Hepatocyte (in vitro differentiated cells): ENCODE measurements at regions not wholly inside any gene's neighbourhood (a gene's known extent, or its start where the extent isn't known, plus 50 kb on each side); places are given as distances from the start of the nearest gene placed in this dataset.

Experiments used
- DNase-seq: peaks from one replicate; pipeline ENCODE4 v3.0.0-alpha.2; 2016; ENCODE audit warnings: low spot score
- H2AFZ ChIP-seq: fragments of 200-600 bp; sonication (generic); 2 replicates; pipeline ENCODE4 v1.6.0; 2016; ENCODE audit warnings: antibody characterized with exemption, mild to moderate bottlenecking
- H3K27ac ChIP-seq: fragments of 200-600 bp; sonication (generic); 2 replicates; pipeline ENCODE4 v1.5.1; 2016; ENCODE audit warnings: mild to moderate bottlenecking
- H3K27me3 ChIP-seq: fragments of 200-600 bp; sonication (generic); 2 replicates; pipeline ENCODE4 v1.6.1; 2016
- H3K36me3 ChIP-seq: fragments of 200-600 bp; sonication (generic); replicated peaks from 2 replicates; pipeline ENCODE4 v1.5.1; 2016; ENCODE audit warnings: low read depth; ENCODE audit not compliant: insufficient read depth
- H3K4me1 ChIP-seq: fragments of 200-600 bp; sonication (generic); 2 replicates; pipeline ENCODE4 v1.5.1; 2016; ENCODE audit warnings: mild to moderate bottlenecking, moderate library complexity; ENCODE audit not compliant: insufficient read depth
- H3K4me2 ChIP-seq: fragments of 200-600 bp; sonication (generic); 2 replicates; pipeline ENCODE4 v1.6.0; 2016
- H3K4me3 ChIP-seq: fragments of 200-600 bp; sonication (generic); 2 replicates; pipeline ENCODE4 v1.5.1; 2016; ENCODE audit warnings: mild to moderate bottlenecking
- H3K79me2 ChIP-seq: fragments of 200-600 bp; sonication (generic); 2 replicates; pipeline ENCODE4 v1.6.0; 2017; ENCODE audit warnings: mild to moderate bottlenecking
- H3K9me2 ChIP-seq: fragments of 200-600 bp; sonication (generic); replicated peaks from 2 replicates; pipeline ENCODE4 v1.6.0; 2017; ENCODE audit warnings: mild to moderate bottlenecking; ENCODE audit not compliant: insufficient read depth
- H3K9me3 ChIP-seq: fragments of 200-600 bp; sonication (generic); 2 replicates; pipeline ENCODE4 v1.5.1; 2016; ENCODE audit warnings: low read depth, mild to moderate bottlenecking
- H4K20me1 ChIP-seq: fragments of 200-600 bp; sonication (generic); 2 replicates; pipeline ENCODE4 v1.6.0; 2016; ENCODE audit warnings: mild to moderate bottlenecking; ENCODE audit not compliant: insufficient read depth, poor library complexity, severe bottlenecking
- EZH2 ChIP-seq: fragments of 200-600 bp; sonication (generic); IDR thresholded peaks from 2 replicates; pipeline ENCODE4 v1.6.1; 2016; ENCODE audit warnings: antibody characterized with exemption, mild to moderate bottlenecking, borderline replicate concordance
- EZH2phosphoT487 ChIP-seq: fragments of 200-600 bp; sonication (generic); IDR thresholded peaks from one replicate; pipeline ENCODE4 v1.6.1; 2018; ENCODE audit warnings: antibody characterized with exemption, mild to moderate bottlenecking, low read depth, moderate library complexity; ENCODE audit not compliant: unreplicated experiment, severe bottlenecking
- WGBS: methylation state at CpG from one replicate; pipeline ENCODE4 v1.1.6; 2016; ENCODE audit warnings: low lambda C conversion rate; ENCODE audit errors: missing lambda C conversion rate; 5-methylcytosine and 5-hydroxymethylcytosine counted together
- TF ChIP-seq, protein P1 (sequence below): fragments of 200-600 bp; sonication (generic); IDR thresholded peaks from 2 replicates; pipeline ENCODE4 v1.5.1; 2016; ENCODE audit warnings: antibody characterized with exemption, mild to moderate bottlenecking; ENCODE audit not compliant: poor library complexity

DNA sequence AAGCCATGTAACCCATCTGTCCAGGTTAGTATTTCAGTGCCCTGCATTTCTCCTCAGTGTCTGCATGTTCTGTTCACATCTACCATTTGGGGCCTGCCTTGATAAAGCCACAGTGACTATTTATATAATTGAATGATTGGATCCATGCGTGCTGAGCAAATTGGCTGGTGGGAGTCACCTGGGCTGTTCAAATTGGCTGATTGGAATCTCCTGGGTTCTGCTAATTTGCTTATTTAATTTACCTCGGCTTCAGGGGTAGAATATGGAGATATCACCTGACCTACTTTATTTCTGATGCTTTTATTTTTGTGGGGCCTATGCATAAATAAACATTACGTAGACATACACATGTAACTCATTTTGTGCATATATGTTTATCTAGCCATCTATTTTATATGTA is 167.7 kb downstream of the ZNF486 start:
- no peaks in the 10 kb centered on the region for H3K27me3 ChIP-seq
- H3K79me2 ChIP-seq = no peaks in the 10 kb centered on the region
- no peak overlapping the region for H3K27ac ChIP-seq
- H3K4me2 ChIP-seq = no peak overlapping the region
- no peak overlapping the region for H3K4me3 ChIP-seq
- no peak for DNase-seq
- H4K20me1 ChIP-seq = no peaks in the 10 kb centered on the region
- H3K9me2 ChIP-seq = no peaks in the 10 kb centered on the region
- no peaks in the 10 kb centered on the region for H3K4me1 ChIP-seq
- no peak for TF ChIP-seq EZH2phosphoT487
- TF ChIP-seq EZH2 = no peak
- TF ChIP-seq, protein P1, sequence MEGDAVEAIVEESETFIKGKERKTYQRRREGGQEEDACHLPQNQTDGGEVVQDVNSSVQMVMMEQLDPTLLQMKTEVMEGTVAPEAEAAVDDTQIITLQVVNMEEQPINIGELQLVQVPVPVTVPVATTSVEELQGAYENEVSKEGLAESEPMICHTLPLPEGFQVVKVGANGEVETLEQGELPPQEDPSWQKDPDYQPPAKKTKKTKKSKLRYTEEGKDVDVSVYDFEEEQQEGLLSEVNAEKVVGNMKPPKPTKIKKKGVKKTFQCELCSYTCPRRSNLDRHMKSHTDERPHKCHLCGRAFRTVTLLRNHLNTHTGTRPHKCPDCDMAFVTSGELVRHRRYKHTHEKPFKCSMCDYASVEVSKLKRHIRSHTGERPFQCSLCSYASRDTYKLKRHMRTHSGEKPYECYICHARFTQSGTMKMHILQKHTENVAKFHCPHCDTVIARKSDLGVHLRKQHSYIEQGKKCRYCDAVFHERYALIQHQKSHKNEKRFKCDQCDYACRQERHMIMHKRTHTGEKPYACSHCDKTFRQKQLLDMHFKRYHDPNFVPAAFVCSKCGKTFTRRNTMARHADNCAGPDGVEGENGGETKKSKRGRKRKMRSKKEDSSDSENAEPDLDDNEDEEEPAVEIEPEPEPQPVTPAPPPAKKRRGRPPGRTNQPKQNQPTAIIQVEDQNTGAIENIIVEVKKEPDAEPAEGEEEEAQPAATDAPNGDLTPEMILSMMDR = no peak
- no peaks in the 10 kb centered on the region for H3K9me3 ChIP-seq
- 87% methylated on average over 3 of the region's 3 CpGs for WGBS
- no peak overlapping the region for H2AFZ ChIP-seq
- no peaks in the 10 kb centered on the region for H3K36me3 ChIP-seq

DNA sequence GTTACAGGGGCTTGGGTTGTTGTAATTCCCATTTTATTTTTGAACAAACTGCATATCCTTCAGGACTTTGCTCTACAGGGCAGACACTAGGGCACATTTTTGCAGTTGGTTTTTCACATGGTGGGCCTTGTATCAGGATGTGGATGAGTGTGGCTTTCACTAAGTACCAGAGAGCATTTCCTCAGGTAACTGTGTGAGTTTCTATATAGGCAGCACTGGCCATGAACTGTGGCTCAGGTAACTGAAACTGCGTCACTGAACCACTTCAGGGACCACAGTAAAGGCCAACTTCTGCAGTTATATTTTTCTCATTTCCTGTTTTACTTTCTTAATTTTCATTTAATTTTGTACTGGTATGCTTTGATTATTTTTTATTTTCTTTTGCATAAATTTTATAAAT is 166.5 kb downstream of the ZNF486 start:
- H3K9me2 ChIP-seq = no peaks in the 10 kb centered on the region
- H3K79me2 ChIP-seq = no peaks in the 10 kb centered on the region
- H3K9me3 ChIP-seq = no peaks in the 10 kb centered on the region
- no peaks in the 10 kb centered on the region for H4K20me1 ChIP-seq
- no peak overlapping the region for H3K27ac ChIP-seq
- DNase-seq = no peak
- no peak overlapping the region for H3K4me3 ChIP-seq
- TF ChIP-seq EZH2phosphoT487 (no peak), EZH2 (no peak)
- TF ChIP-seq, protein P1 = no peak
- no peak overlapping the region for H2AFZ ChIP-seq
- H3K4me1 ChIP-seq = no peaks in the 10 kb centered on the region
- H3K27me3 ChIP-seq = no peaks in the 10 kb centered on the region
- WGBS = 95% methylated on average over 1 of the region's 1 CpG
- H3K4me2 ChIP-seq = no peak overlapping the region
- no peaks in the 10 kb centered on the region for H3K36me3 ChIP-seq

- Histone ChIP-seq H3K27me3 (no peaks in the 10 kb centered on the region), H2AFZ (no peak overlapping the region), H3K4me3 (no peak overlapping the region), H3K4me1 (no peaks in the 10 kb centered on the region), H3K9me3 (no peaks in the 10 kb centered on the region), H3K79me2 (no peaks in the 10 kb centered on the region), H3K4me2 (no peak overlapping the region), H3K36me3 (no peaks in the 10 kb centered on the region), H4K20me1 (no peaks in the 10 kb centered on the region), H3K27ac (no peak overlapping the region), H3K9me2 (no peaks in the 10 kb centered on the region)
- no peak for TF ChIP-seq EZH2phosphoT487
- no peak for DNase-seq
Observed at GRCh38 chr19:20325151-20325550, 158.1 kb downstream of the ZNF486 start.

DNA sequence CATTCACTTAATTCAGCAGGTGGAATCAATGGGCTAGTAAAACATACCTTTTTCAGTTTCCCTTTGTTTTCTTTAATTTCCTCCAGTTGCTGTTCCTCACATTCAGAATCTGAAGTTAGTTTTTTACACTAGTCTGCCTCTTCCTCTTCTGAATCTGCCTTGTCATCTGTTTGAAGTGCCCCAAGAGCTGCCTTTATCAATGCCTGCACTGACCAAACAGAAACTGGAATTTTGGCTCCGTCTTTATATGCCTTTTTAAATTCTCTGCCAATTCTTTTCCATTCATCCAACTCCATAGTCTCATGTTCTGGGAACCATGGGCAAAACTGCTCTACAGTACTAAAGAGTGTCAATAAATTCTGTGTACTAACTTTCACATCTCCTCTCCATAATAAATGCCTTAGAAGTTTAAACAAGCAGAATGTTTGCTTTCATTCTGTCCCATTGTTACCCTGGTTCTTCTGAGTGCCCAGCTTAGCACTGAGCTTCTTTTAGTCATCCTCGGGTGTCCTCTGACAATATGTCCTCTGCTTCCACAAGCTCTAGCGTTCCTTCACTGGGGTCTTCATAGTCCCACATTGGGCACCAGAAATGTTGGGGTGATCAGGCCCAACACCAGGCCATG is 154.2 kb downstream of the ZNF486 start:
- Histone ChIP-seq H3K9me3 (no peaks in the 10 kb centered on the region), H3K36me3 (no peaks in the 10 kb centered on the region), H3K4me1 (no peaks in the 10 kb centered on the region), H3K79me2 (no peaks in the 10 kb centered on the region), H4K20me1 (no peaks in the 10 kb centered on the region), H3K9me2 (no peaks in the 10 kb centered on the region), H3K27ac (no peak overlapping the region), H2AFZ (no peak overlapping the region), H3K27me3 (no peaks in the 10 kb centered on the region), H3K4me3 (no peak overlapping the region), H3K4me2 (peak overlapping the region; percentile 57)
- no peak for DNase-seq
- 73% methylated on average over 3 of the region's 3 CpGs for WGBS
- TF ChIP-seq, protein P1 = no peak
- TF ChIP-seq EZH2 (no peak), EZH2phosphoT487 (no peak)
